Breast epithelium (tissue), 3 donors: ENCODE measurements at regions not wholly inside any gene's neighbourhood (a gene's known extent, or its start where the extent isn't known, plus 50 kb on each side); places are given as distances from the start of the nearest gene placed in this dataset.

Experiments
- CTCF ChIP-seq, 3 donors: fragments of 450-650 bp; IDR thresholded peaks; one replicate each; pipeline ENCODE4 v1.5.1; 2016 to 2017; ENCODE audit warnings: antibody characterized with exemption in 3 of 3, mild to moderate bottlenecking in 3 of 3, moderate library complexity in 3 of 3
- POLR2A ChIP-seq: fragments of 450-650 bp; IDR thresholded peaks from one replicate; pipeline ENCODE4 v1.6.1; 2016; ENCODE audit warnings: antibody characterized with exemption, mild to moderate bottlenecking, moderate library complexity

- no peak for TF ChIP-seq CTCF (IDR thresholded peaks at IDR 0.05)
- no peak for TF ChIP-seq POLR2A
These were observed 157.3 kb upstream of the DAPK1 start for GRCh38 chr9:87340391-87340790.
